Panc1 (cell line): ENCODE measurements at regions not wholly inside any gene's neighbourhood (a gene's known extent, or its start where the extent isn't known, plus 50 kb on each side); places are given as distances from the start of the nearest gene placed in this dataset.

Experiments
- POLR2AphosphoS5 ChIP-seq: IDR thresholded peaks from 2 replicates; pipeline ENCODE4 v1.6.1; 2012; ENCODE audit warnings: mild to moderate bottlenecking, low read depth, low read length, moderate library complexity
- REST ChIP-seq, 2 experiments: IDR thresholded peaks; 2 replicates each; pipeline ENCODE4 v1.6.1; 2011 to 2012; ENCODE audit warnings: low read depth in 2 of 2, control low read depth in 1 of 2, low read length in 1 of 2, mild to moderate bottlenecking in 1 of 2, moderate library complexity in 1 of 2; ENCODE audit not compliant: insufficient read depth in 1 of 2
- TCF7L2 ChIP-seq: IDR thresholded peaks from 2 replicates; pipeline ENCODE4 v1.6.1; 2011; ENCODE audit warnings: mild to moderate bottlenecking, low read depth, low read length, inconsistent platforms
- TF ChIP-seq, protein P1 (sequence below): fragments of 450-650 bp; IDR thresholded peaks from 2 replicates; pipeline ENCODE4 v1.5.1; 2017; ENCODE audit warnings: mild to moderate bottlenecking

DNA sequence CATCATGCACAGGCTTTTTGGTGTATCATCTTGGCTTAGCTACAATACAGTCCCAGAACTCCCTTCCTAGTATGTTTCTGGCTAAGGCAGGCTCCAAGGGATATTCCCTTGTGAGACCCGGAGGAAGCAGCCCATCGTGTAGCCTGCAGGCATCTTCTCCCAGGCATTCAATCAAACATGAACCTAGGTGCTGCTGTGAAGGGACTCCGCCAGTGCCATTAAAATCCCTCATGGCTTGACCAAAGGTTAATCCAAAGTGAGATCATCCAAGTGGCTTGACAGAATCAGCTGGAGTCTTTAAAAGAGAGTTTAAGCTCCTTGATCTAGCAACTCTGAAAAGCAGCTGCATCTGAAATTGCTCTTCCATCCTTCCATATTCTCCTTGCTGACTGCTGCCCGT, 333.9 kb downstream of the DIRAS2 start:
- TF ChIP-seq TCF7L2 (no peak), REST (IDR thresholded peaks at IDR 0.05; ENCODE audit: insufficient read depth in 1 of 2, low read depth in 2 of 2, low read length in 1 of 2) (no peak), POLR2AphosphoS5 (no peak)
- TF ChIP-seq, protein P1, sequence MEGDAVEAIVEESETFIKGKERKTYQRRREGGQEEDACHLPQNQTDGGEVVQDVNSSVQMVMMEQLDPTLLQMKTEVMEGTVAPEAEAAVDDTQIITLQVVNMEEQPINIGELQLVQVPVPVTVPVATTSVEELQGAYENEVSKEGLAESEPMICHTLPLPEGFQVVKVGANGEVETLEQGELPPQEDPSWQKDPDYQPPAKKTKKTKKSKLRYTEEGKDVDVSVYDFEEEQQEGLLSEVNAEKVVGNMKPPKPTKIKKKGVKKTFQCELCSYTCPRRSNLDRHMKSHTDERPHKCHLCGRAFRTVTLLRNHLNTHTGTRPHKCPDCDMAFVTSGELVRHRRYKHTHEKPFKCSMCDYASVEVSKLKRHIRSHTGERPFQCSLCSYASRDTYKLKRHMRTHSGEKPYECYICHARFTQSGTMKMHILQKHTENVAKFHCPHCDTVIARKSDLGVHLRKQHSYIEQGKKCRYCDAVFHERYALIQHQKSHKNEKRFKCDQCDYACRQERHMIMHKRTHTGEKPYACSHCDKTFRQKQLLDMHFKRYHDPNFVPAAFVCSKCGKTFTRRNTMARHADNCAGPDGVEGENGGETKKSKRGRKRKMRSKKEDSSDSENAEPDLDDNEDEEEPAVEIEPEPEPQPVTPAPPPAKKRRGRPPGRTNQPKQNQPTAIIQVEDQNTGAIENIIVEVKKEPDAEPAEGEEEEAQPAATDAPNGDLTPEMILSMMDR: no peak
